GM21737 (cell line): ENCODE measurements at regions not wholly inside any gene's neighbourhood (a gene's known extent, or its start where the extent isn't known, plus 50 kb on each side); places are given as distances from the start of the nearest gene placed in this dataset.
A peak's percentile ranks its signal among the peaks of the same experiment; 100 is the strongest.

Experiments used
- ATAC-seq: cut with Tn5 transposase; IDR thresholded peaks from one replicate; pipeline ENCODE4 v1.9.1; 2021; ENCODE audit warnings: mild to moderate bottlenecking, moderate library complexity; ENCODE audit not compliant: unreplicated experiment

- no peak for ATAC-seq
These were observed 457.1 kb upstream of the BOD1L1 start for GRCh38 chr4:14084598-14084997.

GRCh38 chr4:14087459-14087858, 459.9 kb upstream of the BOD1L1 start:
- ATAC-seq, result peak; percentile 86

DNA sequence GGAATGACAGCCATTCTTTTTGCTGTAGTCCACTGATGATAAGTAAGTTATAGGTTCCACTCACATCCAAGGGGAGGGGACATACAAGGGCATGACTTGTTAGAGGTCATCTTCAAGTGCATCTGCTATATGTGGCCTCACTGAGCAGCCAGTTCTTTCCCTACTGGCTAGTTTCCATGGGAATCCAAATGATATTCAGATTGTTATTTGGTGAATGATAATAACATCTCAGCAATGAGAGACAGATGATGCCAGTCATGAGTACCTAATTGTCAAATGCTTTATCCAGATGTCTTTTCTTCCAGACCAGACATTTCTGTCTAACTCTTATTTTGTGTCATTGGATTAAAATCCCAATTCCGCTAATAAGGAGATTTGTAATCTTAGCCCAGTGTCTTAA, 460.4 kb upstream of the BOD1L1 start:
- ATAC-seq, result no peak

- no peak for ATAC-seq
These were observed 464.0 kb upstream of the BOD1L1 start for GRCh38 chr4:14091531-14091930.

DNA sequence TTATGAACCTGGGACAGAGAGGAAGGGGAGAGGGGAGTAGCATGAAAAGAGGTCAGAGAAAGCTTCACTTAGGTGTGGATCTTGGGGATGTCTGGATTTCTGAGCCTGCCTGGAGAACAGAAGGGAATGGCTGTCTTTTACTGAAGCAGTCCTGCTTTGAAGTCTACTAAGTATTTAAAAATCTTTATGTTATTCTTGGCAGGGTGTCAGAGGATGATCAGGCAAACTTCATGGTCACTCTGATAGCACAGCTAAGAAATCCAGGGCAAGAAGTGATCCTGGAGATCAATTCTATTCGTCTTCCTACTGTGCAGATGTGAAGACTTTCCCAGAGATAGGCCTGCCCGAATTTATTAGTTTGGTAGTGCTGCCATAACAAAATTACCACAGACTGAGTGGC, 464.4 kb upstream of the BOD1L1 start:
- no peak for ATAC-seq

DNA sequence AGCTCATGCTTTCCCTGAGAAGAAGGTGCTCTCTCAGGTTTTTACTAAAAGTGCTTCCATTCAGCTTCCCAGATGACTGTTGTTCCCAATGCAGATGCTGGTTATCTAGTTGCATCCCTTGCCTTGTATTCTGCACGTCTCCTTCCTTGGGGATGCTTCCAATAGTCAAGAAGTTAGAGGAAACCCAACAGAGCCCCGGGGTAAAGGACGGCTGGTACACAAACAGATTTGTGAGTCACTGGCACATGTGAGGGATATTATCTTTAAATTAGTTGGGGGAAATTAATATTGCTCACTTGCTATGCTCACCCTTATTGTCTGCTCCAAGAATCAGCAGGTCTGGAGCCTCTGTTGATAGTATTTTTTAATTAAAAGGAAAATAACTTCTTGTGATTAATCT, 465.2 kb upstream of the BOD1L1 start:
- ATAC-seq, result no peak

- no peak for ATAC-seq
These were observed 468.3 kb upstream of the BOD1L1 start for GRCh38 chr4:14095831-14096230.

GRCh38 chr4:14096396-14096965, 469.0 kb upstream of the BOD1L1 start:
- no peak for ATAC-seq

DNA sequence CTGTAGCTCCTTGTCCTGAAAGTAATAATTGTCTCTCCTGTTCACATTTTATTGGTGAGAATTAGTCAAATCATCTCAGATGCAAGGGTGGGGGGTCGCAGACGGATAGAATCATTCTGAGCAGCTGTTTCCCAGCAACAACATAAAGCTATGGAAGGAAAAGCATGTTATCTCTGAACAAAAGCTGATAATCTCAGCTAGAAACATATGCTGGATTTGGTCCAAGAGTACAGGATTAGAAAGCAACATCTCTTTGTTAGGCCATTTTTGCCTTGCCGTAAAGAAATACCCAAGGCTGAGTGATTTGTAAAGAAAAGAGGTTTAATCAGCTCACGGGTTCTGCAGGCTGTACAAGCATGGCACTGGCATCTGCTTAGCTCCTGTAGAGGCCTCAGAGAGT, 472.8 kb upstream of the BOD1L1 start:
- no peak for ATAC-seq

DNA sequence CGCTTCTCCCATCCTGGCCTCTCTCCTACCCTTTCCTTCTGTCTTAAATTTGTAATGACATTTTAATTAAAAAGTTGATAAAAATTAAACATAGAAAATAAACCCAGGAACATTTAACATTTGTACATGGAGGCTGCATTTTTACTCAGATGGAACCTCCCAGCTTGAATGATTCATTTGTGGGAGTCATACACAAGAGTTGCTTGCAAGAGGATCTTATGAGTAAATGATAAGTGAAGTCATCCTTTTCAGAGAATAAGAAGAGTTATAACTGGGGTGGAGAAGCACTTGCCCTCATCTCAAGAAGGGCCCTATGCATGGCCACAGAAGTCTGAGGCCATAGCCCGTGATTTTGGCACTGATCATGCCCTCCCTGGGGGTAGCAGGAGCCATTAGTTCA, 482.9 kb upstream of the BOD1L1 start:
- no peak for ATAC-seq

DNA sequence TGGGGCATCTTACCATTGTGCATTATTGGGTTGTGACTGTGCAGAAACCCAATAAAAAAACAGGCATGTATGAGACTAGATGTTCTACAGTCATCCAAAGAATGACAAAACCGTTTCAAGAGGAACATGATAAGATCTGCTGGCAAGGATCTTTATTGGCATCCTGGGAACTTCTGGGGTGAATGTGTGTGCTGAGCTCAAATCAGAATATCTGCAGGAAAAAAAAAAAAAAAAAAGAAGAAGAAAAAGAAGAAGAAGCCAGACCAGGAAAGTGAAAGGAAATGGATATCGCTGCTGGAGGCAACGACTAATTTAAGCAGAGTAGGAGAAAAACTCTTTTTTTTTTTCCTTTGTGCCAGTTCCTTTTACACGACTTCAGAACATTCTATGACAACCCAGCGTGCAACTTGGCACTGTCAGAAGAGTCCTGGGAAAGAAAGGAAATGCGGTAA, 484.2 kb upstream of the BOD1L1 start:
- no peak for ATAC-seq

- ATAC-seq, result no peak
These were observed 487.6 kb upstream of the BOD1L1 start for GRCh38 chr4:14115106-14115505.

DNA sequence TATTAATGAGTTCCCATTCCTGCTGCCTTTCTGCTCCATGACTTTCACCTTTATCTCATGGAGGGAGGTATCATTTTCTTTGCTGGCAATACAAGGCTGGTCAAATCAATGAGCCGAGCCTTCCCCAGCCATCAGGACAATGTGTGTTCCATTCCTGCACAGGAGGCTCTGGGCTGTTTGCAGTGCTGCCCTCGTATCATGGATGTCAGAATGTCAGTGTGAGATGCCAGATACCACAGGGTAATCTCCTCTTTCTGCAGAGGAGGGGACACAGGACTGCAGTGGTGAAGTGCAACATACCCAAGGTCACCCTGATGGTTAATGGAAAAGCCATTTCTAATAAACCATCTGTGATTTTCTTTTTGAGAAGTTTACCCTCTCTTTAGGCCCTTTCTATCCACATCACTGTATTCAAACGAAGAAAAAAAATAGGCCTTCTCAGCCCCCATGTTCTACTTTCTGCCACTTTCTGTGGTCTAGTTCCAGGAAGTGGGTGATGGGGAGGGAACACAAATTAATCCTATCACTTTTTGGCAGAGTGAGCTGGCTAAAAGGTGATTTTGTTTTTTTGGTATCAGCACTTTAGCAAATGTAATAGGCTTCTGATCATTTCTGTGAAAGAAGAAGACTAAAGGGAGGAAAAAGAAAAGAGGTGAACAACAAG, 490.2 kb upstream of the BOD1L1 start:
- ATAC-seq, result no peak

DNA sequence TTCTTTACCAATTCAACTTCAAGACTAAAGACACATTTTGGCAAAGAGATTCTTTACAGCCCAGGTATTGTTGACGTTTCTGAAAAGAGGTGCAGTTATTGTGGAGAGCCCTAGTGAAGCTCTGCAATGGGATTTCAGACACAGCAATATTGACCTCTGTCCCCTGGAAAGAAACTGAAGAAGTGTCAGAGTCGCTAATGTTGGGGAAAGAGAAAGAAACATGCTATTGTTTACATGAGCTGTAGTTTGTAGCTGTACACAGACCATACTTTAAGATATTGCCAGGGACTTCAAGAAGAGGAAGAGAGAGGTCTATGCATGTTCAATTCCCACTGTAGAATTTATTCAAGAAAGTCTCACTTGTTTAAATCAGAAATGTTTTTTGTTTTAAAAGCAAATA, 497.3 kb upstream of the BOD1L1 start:
- no peak for ATAC-seq

- ATAC-seq, result peak; percentile 82
These were observed 498.0 kb upstream of the BOD1L1 start for GRCh38 chr4:14125375-14126129.

- ATAC-seq, result no peak
These were observed 503.0 kb upstream of the BOD1L1 start for GRCh38 chr4:14130551-14130950.

GRCh38 chr4:14131335-14131734, 503.8 kb upstream of the BOD1L1 start:
- no peak for ATAC-seq

GRCh38 chr4:14132301-14132700, 504.8 kb upstream of the BOD1L1 start:
- ATAC-seq, result no peak

DNA sequence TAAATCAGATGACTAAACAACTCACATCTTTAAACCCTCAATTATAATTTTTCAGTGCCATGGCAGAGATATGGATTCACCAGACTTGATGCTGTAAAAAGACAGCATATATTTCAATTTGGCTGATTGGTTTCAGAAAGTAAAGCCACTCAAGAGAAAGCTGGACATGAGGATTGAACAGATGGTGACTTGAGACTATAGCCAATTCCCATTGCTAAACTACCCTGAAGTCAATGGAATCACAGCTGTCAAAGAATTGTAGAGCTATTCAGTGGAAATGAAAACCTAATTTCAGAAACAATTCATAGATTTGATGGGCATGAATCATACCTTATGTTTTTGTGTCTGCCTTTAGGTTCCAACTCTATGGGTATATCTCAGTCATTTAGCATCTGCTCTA, 510.6 kb upstream of the BOD1L1 start:
- no peak for ATAC-seq

- ATAC-seq, result no peak
These were observed 516.4 kb upstream of the BOD1L1 start for GRCh38 chr4:14143892-14144291.

DNA sequence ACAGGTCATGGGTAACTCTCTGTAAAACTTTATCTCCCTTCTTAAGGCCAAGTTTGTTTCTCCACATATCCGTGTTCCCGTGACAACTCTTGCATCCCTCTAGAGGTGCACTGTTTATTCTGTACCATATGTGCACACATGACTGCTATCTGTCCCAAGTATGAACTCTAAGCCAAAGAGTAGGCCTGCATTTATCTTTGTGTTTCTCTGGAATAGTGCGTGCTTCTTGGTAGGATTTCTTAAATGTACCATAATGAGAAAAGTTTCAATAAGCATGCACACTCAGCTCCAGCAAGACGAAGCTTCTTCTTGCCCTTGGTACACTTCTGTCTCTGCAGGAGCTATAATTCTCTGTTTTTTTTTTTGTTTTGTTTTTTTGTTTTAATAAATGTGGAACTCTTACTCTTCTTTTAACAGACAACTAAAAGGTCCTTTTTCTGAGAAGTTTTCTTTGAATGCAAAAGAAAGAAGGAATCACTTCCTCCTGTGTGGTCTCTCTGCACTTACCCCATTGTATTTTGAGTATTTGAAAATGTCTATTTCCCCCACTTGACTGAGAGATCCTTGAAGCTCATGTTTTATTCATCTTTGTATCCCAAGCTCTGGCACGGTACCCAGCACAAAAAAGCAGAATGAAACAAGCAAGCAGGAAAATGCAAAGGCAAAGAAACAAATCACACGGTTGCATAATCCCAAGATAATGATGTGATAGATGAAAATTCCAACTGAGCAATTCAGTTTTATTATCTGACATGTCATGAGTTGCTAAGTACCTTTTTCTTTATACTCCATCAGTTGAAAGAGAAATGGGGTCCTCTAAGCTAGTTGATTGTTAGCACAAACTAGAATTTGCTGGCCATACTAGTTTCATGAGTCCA, 521.9 kb upstream of the BOD1L1 start:
- ATAC-seq, result no peak
